GM13977 (cell line): ENCODE measurements at regions not wholly inside any gene's neighbourhood (a gene's known extent, or its start where the extent isn't known, plus 50 kb on each side); places are given as distances from the start of the nearest gene placed in this dataset.
"Not testable (repeated sequence)": the region's sequence is repeated elsewhere in the genome, so short reads cannot be mapped to it uniquely, and the experiment has no call there.

Experiments
- DNase-seq: peaks from one replicate; pipeline ENCODE4 v3.0.0; 2012; ENCODE audit warnings: low spot score
- in situ Hi-C: fragments of 300-500 bp; cut with MboI; formaldehyde crosslinking; loops from one replicate; pipeline ENCODE4 v1.12.0; 2022; ENCODE audit warnings: low sequenced_read_pairs, low pct_unique_long_range_greater_than_20kb, mixed read lengths, inconsistent platforms; ENCODE audit not compliant: unreplicated experiment
- TF ChIP-seq, protein P1 (sequence below): IDR thresholded peaks from 2 replicates; pipeline ENCODE4 v1.5.1; 2012; ENCODE audit warnings: mild to moderate bottlenecking, control low read depth; ENCODE audit not compliant: insufficient read depth; ENCODE audit errors: extremely low read depth, missing control alignments

DNA sequence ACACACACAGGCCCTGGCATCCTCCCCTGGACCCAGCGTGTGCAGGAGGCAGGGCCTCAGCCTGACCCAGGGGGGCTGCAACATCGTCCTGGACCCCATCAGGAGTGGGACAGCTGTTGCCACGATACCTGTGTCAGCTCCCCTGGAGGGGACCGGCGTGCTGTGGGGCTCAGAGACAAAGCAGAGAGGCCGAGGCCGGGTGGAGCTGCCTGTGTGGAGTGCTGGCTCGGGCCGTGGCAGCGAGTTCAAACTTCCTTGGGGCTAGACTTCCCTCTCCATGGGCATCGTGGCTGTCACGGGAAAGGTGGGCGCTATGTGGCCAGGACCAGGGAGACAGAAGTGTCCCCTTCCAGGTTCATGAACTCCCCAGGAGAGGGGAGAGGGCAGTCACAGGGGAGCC, 155.0 kb upstream of the SFSWAP start:
- in situ Hi-C loops: no loop called here
- DNase-seq: no peak
- TF ChIP-seq, protein P1, sequence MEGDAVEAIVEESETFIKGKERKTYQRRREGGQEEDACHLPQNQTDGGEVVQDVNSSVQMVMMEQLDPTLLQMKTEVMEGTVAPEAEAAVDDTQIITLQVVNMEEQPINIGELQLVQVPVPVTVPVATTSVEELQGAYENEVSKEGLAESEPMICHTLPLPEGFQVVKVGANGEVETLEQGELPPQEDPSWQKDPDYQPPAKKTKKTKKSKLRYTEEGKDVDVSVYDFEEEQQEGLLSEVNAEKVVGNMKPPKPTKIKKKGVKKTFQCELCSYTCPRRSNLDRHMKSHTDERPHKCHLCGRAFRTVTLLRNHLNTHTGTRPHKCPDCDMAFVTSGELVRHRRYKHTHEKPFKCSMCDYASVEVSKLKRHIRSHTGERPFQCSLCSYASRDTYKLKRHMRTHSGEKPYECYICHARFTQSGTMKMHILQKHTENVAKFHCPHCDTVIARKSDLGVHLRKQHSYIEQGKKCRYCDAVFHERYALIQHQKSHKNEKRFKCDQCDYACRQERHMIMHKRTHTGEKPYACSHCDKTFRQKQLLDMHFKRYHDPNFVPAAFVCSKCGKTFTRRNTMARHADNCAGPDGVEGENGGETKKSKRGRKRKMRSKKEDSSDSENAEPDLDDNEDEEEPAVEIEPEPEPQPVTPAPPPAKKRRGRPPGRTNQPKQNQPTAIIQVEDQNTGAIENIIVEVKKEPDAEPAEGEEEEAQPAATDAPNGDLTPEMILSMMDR: no peak

DNA sequence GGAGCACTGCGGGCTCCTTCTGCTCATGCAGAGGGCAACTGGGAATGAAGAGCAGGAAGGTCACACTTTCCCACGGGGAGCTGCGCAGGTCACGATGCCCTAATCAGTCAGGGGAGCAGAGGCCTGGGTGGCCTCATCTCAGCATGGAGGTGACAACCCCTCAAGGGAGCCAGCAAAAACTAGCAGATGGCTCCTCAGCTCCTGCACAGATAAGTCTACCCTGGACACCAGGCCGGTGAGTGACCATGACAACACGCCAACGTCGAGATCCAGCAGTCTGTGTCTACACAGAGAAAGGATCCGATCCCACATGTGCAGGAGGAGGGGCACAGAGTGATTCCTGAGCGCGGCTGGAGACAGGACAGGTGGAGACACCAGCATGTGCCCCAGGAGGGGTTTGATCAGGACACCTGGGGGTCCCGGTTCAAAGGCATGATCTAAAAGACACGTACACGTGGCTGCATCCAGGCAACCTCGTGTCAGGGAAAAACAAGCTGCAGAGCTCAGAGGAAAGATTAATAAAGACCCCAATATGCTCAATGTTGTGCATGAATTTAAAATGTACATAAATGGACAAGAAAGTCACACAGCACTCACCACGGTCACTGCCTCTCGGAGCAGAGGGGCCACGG, 153.7 kb upstream of the SFSWAP start:
- TF ChIP-seq, protein P1: no peak
- no peak for DNase-seq
- in situ Hi-C loops: no loop called here

DNA sequence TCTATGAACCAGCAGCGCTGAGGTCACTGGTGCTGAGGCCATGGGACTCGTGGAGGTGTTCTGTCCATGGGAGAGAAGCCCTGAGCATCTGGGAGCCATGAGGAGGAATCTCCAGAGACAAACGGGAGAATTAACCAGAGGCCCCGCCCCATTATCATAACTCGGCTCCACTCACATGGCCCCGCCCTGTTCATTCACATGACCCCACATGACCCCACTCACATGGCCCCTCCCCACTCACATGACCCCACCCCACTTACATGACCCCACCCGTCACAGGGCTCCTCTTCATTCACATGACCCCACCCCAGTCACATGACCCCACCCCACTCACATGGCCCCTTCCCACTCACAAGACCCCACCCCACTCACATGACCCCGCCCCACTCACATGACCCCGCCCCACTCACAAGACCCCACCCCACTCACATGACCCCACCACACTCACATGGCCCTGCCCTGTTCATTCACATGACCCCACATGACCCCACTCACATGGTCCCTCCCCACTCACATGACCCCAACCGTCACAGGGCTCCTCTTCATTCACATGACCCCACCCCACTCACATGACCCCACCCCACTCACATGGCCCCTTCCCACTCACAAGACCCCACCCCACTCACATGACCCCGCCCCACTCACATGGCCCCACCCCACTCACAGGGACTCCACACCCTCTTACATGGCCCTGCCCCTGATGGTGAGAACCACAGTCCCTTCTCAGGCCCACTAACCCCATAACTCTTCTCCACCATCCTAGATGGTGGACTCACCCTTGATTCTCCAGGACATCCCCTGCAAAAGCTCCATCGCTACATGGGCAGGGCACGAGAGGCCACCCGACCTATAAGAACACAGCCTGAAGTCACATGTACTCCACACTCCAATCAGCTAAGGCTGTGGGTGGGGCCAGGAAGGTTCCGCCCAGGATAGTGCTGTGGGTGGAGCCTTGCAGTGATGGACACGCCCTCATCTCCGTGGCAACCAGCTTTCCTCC, 151.1 kb upstream of the SFSWAP start:
- in situ Hi-C loops: no loop called here
- TF ChIP-seq, protein P1: no peak
- no peak for DNase-seq

DNA sequence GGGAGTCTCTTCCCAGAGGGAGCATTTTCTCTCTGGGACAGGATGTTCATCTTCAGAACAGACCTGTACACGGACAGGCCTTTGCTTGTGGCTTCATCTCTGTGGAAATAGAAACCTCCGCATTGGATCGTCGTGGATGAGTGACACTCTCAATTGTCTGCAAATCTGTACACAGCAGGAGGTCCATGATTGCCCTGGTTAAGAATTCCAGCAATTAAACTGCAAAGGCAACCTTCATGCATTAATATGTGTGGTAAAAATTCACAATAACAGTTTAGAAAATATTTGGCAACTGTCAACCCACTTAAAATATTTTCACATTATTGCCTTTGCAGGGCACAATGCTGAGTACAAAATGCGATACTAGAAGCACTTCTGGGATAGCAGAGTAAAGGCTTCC, 149.8 kb upstream of the SFSWAP start:
- TF ChIP-seq, protein P1: no peak
- DNase-seq: no peak
- in situ Hi-C loops: no loop called here

DNA sequence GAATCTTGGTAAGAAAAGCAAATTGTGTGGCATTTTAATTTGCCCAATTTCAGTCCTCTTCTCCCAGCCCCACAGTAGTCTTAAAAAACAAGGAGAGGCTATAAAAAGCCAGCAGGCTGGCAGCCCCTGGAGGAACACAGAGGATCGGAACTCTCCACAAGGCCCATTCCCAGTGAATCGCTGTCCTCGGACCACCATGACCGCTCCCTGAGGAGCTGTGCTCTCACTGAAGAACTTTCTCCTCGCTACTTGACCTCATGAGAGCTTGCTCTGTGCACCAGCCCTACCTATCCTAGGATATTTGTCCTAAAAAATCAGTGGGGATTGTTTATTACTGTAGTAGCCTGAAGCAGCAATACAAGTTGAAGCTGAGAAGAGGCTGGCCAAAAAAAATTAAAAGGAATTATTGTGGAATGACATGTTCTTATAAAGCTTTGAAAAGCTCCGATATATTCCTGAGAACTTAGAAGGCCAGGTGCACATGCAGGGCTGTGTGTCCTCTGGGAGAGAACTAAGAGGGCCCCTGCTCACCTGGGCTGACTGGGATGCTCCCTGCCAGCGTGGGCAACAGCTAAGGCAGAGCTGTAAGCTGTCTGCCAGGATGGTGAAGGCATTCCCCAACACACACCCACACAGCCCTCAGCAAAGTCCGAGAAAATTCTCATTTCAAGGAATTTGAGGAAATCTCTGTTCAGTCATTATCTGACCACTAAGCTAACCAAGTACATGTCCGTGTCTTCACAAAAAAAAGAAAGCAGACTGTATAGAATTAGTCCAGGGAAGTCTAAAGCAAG, 148.8 kb upstream of the SFSWAP start:
- in situ Hi-C loops: no loop called here
- DNase-seq: no peak
- TF ChIP-seq, protein P1: no peak

DNA sequence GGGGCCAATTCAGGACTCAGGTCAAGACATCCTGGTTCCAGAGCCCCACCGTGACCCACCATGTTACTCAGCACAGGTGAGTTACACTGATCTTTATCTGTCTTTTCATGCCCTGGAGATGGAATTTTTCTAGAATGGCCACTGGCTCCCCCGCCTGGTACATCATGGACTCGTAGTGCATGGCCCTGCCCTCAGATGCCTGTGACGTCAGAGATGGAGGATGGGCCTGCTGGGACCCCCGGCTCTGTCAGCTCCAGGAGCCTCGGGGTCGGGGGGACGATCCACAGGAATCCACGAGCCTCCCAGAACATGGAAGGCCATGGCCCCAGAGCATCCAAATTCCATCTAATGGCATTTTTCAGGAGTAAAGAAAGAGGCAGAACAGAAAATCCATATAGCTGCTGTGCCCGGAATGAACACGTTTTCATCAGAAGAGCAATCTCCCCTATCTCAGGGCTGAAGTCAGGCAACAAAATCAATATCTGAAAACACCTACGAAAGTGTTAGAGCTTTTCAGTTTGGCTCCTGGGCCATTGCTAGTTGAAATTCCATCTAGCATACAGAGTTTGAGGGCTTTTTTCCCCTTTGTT, 146.7 kb upstream of the SFSWAP start:
- TF ChIP-seq, protein P1: peak; percentile 13
- in situ Hi-C loops, DNase-seq: not testable (repeated sequence)
